ENCODE measurements at regions not wholly inside any gene's neighbourhood (a gene's known extent, or its start where the extent isn't known, plus 50 kb on each side); places are given as distances from the start of the nearest gene placed in this dataset.
A peak's percentile ranks its signal among the peaks of the same experiment; 100 is the strongest.

DNA sequence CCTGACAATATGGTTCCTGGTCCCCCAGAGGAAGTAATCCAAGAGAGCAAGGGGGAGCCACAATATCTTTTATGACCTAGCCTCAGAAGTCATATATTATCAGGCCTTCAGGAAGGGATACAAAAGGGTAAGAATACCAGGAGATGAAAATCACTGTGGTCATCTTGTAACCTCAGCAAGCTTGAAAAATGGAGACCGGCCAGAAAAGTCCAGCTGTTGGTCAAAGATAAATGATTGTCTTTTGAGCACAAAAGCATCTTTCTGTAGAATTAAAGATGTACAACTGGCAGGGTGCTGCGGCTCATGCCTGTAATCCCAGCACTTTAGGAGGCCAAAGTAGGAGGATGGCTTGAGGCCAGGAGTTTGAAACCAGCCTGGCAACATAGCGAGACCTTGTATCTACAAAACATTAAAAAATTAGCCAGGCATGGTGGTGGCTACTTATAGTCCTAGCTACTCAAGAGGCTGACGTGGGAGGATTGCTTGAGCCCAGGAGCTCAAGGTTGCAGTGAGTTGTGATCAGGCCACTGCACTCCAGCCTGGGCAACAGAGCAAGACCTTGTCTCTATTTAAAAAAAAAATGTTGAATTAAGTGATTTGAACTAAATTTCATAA, 118.0 kb upstream of the MARCKS start:
- DNase-seq (ENCODE audit: low spot score) = no peak

DNA sequence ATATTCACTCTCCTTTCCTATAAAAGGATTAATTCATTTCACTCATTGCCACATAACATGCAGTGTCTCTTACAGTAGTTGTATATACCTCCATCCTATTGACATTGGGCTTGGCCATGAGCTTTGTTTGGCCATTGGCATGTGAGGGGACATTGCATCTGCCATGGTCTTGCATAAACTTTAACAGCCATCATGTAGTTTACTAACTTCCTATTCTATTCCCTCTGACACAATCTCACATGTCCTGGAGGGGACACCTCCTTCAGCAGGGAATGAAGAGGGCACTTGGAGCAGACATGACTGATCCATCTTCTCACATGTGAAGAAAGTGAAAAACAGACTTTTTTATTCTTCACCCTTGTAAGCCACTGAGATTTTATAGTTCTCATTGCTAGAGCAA, 115.5 kb upstream of the MARCKS start:
- DNase-seq (ENCODE audit: low spot score) = no peak

DNA sequence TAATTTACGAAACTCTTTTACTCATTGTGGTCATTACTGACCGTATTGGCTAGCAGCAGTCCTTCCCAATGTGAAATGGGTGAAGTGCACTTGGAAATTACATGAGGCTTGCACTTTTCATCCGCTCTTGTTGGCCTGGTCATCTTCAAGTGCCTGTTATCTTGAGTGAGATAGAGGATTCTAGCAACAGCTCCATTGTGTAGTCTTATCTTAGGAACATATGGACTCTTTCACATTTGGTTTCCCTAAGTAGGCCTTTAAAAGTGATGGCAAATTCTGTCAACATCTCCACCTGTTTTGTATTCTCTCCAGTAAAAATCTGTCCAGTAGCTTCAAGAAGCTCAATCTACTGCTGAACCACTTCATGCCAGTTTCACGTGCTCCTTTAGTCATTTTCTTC, 114.8 kb upstream of the MARCKS start:
- DNase-seq (ENCODE audit: low spot score) = no peak

DNA sequence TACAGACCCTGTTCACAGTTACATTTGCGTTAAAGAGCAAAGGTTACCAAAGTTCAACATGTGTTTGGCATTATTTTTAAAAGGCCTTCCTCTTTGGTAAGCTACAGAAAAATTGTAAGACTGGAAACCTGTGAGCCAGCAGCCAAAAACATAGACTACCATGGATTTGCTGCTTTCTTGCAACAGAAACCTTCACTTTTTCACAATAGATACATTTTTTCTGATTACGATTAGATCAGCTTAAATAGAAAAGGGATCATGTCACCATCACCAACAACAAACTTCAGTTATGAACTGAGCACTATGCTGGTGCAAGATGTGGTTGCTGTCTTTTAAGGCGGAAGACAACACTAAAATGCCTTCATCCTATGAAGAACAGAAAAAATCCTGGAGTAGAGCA, 112.3 kb upstream of the MARCKS start:
- DNase-seq (ENCODE audit: low spot score) = no peak

DNA sequence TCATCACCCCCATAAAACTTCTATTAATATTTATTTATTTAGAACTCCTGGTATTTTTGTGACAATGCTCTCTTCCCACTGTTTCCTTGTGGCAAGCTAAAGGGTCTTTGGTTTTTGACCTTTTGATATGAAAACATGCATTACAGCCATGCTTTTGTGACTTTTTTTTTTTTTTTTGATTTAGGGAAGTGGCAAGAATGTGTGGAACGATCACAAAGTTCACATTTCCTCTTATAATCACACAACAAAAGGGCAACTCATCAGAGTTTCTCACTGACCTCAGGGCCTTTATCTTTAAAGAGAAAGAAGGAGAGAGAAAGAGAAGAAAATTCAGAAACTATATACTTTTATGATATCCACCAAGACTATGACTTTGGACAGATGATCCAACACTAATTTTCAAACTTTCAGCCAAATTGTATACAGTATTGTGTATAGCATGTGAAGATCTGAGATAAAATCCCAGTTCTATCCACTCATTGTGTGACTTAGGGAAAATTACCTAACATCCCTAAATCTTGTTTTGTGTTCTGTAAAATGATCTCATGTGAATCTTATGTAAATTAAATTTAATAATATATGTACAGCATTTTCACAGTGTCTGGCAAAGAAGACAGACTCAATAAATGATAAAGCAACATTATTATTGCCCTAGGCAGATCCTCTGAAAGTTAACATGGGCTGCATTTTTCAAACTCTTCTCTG, 106.8 kb upstream of the MARCKS start:
- no peak for DNase-seq (ENCODE audit: low spot score)

DNA sequence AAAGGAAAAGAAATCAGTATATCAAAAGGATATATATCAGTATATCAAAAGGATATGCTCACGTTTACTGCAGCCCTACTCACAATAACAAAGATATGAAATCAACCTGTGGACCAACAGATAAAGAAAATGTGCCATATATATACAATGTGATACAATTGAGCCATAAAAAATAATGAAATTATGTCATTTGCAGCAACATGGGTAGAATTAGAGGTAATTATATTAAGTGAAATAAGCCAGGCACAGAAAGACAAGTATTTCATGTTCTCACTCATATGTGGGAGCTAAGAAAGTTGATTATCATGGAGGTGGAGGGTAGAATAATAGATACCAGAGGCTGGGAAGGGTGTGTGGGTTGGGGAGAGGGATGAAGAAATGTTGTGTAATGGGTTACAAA, 102.9 kb upstream of the MARCKS start:
- peak; percentile 75 for DNase-seq (ENCODE audit: low spot score)

DNA sequence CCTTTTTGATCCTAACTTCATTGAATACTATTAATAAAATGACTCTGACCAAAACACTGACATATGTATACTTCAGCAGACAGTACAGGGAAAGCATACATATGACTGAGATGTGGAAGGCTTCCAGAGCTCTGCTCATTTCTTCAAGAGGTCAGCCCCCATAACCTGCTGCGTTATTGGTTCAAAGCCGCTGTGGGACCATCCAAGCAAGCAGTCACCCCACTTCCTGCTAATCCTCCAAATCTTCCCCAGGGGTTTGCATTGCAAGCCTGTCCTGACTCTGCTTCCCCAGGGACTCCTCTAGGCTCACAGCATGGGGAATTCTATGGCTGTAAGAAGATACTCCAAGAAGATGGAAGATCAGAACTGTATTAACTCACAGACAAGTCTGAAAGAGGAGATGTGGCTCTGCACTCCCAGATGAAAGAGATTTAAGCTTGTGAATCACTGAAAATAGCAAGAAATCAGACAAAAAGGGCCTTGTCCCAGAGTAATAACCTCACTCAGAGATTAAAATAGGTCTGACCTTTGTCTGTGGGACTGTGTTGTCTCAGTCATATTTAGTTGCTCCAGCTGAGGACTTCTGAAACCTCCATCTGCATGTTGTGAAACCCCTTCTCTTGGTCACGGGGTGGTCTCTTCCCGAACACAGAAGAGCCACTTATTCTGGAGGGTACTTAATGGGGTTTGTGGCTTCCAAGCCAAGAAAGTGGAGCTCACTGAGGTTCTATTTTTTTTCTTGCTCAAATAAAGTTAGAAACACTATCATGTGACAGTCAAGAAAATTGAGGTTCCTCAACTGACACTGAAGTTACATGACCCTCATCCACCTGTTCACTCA, 101.5 kb upstream of the MARCKS start:
- no peak for DNase-seq (ENCODE audit: low spot score)

DNA sequence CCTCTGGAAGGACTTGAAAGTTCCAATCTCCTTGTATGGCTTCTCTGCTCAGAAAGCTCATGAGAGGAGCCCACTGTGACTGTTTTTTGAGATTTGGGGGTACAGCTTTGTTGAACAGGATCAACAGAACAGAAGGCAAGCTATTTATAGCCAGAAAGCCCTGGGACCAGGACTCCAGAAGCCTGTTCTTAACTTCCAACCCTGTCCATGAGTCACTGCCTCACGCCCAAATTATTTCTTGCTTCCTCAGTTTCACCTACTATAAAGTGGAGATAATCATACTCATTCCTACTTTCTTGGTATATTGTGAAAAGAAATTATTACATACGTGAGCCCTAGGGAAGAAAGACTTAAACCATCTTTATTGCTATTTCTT, 100.9 kb upstream of the MARCKS start:
- no peak for DNase-seq (ENCODE audit: low spot score)

DNA sequence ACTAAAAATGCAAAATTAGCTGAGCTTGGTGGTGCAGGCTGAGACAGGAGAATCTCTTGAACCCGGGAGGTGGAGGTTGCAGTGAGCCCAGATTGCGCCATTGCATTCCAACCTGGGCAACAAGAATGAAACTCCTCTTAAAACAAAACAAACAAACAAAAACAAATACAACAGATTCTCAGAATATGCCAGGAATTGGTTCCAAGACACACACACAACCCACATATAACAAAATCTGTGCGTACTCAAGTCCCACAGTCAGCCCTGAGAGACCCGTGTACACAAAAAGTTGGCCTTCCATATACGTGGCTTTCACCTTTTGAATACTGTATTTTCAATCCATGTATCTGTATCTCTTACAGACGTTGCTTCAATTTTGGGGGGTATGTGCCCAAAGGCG, 98.9 kb upstream of the MARCKS start:
- DNase-seq (ENCODE audit: low spot score) = no peak

DNA sequence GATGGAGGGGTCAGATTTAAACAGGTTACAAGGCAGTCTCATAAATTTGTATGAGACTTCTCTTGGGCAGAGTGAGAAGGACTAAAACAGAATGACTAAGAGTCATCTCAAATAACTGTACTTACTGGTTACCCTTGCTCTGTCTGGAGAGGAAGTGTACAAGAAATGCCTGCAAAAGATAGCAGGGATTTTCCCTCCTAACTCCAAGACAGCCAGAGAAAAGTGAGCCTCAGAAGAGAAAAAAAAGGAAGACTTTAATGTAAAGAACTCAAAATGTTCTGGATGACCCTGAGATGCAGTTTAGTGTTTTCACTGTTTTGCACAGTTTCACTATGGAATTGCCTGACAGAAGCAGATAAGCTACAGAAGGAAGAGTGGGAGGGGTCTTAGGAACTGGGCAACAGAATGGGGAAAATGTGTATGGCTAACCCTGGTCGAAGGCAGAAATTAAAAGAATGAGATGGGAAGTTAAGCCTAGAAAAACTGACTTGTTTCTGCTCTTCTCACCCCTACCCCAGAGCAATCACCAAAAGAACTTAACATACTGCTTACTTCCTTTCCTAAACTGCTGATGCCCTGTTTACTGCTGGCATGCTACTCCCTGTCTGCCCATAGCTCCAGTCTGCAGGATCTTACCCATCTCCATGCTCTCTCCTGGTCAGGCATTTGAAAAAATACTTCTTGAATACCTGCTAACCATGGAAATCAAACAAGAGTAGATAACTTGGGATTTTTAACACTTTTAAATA, 98.1 kb upstream of the MARCKS start:
- DNase-seq (ENCODE audit: low spot score) = no peak

DNA sequence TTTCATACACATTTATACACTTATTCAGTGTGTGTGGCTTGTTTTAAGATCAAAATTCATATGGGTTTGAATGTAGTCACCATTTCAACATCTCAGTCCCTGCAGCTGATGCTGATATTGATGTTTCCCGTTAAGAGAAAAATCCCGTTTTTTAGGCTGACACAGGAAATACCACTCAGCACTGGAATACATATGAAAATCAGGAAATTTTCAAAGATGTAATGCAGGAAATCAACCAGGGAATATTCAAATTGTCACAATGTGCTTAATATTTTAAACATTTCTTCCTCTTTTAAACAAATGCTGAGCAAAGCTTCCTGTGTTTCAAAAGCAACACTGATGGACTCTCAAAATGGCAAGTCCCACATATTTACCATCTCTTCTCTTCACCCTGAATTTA, 94.5 kb upstream of the MARCKS start:
- DNase-seq (ENCODE audit: low spot score) = no peak

DNA sequence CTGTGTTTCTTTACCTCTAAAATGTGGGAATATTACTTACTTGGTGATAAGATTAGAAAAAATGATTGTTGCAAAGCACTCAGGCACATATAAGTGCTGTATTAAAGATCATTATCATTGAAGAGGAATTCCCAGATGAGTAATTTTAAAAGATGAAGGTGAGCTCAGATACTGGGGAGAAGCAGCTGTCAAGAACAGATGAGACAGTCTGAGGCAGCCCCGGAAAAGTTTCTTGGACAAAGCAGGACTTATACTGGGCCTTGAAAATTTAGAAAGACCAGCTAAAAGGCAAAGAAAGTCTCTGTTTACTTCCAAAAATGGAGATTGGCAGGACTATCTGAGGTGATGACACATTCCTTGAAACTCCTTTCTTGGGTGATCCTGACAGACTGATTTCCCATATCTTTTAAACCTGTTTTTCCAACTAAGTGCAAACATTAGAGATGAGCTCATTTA, 93.8 kb upstream of the MARCKS start:
- no peak for DNase-seq (ENCODE audit: low spot score)

DNA sequence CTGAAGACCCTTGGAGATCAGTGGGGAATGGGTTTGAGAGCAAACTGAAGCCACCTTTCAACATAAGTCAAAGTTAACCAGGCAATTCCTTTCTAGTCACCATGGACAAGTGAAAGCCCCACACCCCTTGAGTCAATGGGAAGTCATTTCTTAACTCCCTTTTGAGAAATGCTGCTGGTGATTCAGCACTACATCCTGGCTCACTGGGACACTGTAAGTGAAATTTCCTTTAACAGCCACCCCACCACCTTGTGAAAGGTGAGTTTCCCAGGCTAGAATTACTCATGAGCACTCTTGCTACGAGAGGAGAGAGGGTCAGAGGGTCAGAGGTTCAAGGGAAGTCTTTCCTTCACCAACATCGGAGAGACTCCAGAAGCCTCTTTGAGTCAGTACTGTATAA, 93.3 kb upstream of the MARCKS start:
- no peak for DNase-seq (ENCODE audit: low spot score)

DNA sequence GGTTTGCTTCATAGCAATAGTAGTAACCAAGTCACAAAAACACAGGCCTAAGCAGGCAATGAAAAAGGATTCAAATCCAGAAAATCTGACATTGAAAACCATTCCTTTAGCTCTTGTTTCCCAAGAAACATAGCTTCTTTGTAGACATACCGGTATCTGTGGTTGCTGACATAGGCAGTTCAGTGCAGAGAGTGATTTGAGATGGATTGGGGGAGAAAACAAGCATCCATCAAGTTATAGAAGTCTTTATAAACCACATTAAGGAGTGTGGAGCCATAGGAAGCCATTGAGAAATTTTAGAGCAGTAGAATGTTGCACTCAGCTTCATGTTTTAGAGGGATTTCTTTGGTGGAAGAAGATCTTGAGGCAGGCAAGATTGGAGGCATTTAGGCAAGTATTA, 91.2 kb upstream of the MARCKS start:
- no peak for DNase-seq (ENCODE audit: low spot score)

DNA sequence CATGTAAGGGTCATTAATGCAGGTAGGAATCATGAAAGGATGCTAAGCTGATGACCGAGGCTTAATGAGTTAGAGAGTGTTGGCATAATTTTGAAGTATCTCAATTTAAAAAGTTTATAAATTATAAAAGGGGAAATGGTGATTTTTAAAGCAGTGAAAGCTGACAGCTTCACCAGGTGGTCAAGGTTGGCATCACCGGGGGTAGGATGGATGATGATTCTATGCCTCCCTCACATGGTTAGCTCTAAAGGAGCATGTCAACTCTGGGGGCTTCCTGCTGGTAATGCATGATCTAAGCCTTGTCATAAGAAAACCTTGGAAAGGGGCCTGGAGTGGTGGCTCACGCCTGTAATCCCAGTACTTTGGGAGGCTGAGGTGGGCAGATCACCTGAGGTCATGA, 89.2 kb upstream of the MARCKS start:
- DNase-seq (ENCODE audit: low spot score) = no peak

DNA sequence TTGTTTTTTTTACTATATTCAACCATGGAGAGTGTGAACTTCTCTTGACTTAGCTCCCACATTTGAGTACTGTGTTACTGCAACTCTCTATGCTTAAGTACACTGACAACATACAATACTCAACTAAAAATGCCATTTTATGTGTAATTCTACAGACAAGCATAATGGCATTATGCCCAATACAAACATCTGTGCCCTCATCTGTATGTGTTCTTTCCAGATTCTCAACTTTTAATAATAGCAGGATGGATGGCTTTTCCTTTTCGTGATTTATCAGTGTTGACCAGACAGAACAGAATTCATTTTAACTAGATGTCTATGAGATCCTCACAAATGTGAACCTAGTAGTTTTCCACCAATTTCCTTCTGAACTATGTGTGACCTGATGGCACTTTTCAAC, 84.2 kb upstream of the MARCKS start:
- DNase-seq (ENCODE audit: low spot score) = no peak

DNA sequence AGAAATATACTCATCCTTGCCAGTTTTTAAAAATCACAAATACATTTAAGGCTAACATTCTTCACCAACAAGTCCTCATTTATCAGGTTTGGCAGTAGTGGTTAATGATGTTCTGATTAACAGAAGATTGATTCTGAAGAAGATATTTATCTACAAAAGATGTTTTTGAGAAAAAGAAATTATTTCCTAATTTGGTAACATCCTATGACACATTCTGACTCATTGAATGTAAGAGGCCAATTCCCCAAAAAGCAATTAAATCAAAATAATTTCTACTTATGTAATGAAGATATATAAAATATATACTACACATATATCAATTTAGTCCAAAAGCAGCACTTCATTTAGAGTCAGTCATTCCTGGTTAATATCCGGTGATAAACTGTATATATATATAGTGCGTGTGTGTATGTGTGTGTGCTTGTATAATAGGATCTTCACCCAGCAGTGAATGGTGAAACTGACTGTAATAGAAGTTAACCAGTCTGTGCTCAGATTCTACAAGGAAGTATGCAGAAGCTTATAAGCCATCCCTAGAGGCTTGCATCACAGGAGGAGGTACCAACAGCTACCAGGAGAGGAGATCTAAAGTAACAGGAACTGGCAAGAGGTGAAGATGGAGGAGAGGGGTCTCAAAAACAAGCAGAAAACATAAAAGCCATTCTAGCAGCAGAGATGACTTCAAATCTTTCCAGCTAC, 82.9 kb upstream of the MARCKS start:
- DNase-seq (ENCODE audit: low spot score) = no peak

DNA sequence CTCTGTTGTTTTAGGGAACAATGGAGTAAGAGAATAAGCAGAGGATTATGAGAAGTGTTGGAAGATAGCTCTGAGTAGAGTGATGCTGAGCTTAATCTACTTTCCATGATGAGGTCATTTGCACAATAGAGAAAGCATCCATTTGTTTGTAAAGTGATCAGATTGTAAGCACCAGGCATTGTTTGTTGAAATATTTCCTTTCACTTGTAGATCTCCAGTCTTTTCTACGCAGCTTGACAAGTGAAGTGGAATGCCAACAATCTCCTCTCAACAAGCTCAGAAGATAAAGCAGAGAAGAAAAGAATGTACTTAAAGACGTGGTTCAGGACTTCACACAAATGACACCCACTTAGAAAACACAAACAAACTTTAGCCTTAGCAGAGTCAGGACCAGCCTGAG, 80.1 kb upstream of the MARCKS start:
- no peak for DNase-seq (ENCODE audit: low spot score)

DNA sequence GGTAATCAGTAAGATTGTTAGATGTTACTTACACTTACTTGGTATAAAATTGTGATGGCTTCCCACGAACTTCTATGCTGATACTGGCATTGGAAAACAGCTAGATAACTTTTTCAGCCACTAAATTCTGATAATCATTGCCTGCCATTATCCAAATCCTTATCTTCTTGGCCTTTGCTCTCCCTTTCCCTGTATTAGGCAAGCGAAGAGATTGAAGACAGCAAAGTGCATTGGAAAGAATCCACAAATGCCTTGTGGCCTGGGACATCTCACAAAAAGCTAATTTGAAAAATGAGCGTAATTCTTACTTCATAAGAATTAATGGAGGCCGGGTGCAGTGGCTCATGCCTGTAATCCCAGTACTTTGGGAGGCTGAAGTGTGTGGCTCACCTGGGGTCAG, 79.5 kb upstream of the MARCKS start:
- no peak for DNase-seq (ENCODE audit: low spot score)

DNA sequence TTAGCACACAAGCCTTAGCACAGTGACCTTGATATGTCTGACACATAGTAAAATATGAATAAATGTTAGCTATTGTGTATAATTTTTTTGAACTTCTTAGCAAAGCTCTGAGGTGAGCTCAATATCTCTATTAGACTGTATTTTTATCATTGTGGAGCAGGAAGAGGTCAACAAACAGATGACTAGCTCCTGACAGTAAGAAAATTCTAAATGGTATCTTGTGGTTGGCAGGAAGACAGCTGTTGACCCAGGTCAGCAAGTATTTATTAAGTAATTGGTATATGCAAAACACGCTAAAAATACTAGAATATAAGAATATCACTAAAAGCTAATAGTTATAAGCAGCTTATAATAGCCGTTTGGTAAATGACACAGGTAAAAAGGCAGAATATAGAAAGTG, 77.5 kb upstream of the MARCKS start:
- no peak for DNase-seq (ENCODE audit: low spot score)

DNA sequence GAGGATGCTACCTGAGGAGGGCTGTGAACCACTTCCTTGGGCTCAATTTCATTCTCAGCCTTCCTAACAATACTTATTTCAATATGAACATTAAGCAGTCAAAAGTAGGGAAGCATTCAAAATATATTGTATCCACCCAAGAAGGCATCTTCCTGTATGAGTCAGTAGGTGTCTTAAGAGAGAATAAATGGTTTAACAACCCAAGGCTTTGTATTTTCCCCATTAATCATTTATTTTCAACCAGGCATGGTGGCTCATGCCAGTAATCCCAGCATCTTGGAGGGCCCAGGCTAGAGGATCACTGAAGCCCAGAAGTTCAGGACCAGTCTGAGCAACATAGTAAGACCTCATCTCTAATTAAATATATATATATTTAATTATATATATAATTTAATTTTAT, 74.5 kb upstream of the MARCKS start:
- DNase-seq (ENCODE audit: low spot score) = no peak

DNA sequence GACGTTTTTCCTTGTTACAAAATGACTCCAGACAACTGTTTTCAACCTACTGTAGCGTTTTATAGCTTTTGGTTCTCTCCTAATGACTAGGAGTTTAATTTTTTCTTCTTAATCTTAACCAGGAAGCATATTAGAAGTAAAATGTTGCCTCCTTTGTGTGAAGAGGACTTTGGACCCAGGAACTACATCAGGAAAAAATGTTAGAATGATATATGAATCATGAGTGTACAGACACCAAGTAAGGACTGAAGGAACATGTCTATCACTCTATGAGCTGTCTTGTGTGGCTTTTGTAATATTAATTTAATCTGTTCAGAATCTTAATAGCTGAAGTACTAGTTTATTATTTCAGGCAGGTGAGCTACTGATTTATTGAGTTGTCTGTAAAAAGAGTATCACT, 71.0 kb upstream of the MARCKS start:
- no peak for DNase-seq (ENCODE audit: low spot score)
